CD1c-positive myeloid dendritic cell (primary cell): ENCODE measurements at regions not wholly inside any gene's neighbourhood (a gene's known extent, or its start where the extent isn't known, plus 50 kb on each side); places are given as distances from the start of the nearest gene placed in this dataset.
"Not testable (repeated sequence)": the region's sequence is repeated elsewhere in the genome, so short reads cannot be mapped to it uniquely, and the experiment has no call there.

ENCODE experiments used
- DNase-seq: peaks from one replicate; pipeline ENCODE4 v3.0.0-alpha.2; 2016; ENCODE audit errors: extremely low spot score

DNA sequence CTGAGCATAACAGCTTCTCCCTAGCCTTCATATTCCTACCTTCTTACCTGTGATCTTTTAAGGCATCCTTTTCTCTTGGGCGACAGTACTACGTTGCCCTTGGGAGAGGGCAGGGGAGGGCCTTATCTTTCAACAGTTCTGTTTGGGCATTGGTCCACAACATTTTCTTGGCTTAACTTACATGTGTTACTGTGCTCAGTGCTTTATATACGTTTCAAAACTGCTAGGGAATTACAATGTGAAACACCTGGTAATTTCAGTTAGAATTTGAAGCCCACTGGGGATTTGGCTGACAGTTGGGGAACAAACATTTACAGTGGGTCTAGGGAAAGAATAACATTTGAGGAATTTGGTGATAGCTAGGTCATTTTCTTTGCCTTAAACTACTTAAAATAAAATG, 667.1 kb downstream of the PRIM2 start:
- not testable (repeated sequence) for DNase-seq

DNA sequence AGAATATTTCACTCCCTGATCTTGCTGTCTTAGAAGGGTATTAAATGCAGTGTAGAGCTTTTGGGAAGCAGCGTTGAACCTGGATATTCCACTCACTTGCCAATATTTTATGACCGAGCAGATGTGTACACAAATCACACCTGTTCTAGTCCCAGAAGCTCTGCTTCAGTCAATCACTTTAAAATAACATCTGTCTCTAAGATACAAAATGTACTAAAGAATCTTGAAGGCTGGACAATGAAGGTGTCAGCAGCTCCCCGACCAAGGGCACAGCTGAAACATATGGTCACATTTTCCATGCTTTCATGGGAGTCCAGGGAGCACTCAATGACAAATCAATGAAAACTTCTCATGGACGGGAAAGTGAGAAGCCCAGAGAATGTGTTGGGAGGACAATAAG, 668.3 kb downstream of the PRIM2 start:
- DNase-seq = not testable (repeated sequence)

DNA sequence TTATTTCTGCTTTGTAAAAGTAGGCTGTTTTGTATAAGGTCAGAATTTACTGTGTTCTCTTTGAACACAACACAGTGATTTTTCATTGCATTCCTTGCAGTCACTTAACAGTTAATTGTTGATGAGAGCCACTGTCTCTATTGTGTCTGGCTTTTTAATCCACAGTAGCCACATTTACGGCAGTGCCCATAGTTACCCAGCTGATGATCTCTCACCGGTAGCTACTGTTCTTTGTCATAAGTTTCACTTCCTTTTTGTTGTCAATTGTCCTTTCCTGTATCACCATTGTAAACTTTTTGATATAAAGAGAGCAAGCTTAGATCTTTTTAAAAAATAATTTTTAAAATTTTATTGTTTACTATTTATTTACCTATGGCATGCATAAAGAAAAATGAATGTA, 669.2 kb downstream of the PRIM2 start:
- DNase-seq = peak; percentile 5

DNA sequence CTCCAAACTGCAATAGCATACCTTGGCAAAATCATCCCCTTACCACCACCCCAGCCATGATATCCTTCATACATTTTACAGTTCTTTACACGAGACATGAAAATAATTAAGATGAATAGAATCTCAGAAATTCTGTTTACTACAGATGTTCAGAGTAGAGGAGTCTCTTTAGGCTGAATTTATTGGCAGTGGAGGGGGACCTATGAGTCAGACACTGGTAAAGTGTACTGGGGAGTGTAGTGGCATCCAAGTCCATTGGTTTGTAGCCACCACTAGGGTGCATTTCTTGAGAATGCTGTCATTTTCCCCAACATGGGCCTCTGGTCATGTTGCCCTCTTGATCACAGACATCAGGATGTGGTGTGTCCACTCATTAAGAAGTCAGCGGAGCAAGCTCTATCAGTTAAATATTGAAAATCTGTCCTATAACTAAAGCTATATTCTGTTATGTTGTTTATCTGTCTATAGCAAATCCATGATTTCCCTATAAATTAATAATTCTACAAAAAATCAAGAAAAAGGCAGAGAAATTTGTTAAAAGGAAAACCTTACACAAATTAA, 672.2 kb downstream of the PRIM2 start:
- not testable (repeated sequence) for DNase-seq

DNA sequence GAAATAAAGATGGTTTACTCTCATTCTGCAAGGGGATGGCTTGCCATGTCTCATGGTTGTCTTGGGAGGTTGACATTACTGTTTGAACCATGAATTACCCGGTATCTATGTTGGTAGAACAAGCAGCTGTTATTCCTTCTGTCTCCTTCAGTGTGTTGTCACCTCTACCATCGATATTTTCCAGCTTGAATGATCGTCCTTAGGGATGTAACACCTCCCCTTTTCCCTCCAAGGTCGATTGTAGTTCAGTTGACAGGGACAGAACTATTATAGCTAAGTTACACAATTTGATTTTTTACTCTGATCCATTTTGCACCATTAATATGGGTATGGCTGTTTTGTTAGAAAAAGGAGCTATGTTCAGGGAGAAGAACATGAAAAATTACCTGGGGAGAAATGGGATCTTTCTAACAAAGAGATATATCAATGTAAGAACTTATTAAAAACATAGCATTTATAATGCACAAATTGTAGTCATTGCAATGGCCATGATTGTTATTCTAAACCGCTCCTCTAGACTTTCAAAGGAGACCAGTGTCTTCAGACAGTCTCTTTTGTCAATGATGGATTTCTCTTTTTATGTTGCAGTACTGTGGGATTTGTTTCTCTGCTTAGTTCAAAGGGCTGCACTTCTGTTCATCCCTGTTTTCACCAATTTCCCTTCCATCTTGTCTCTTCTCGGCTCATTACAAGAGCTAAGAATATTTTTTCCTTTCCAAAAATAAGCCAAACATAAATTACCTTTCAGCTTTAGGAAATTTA, 681.6 kb downstream of the PRIM2 start:
- not testable (repeated sequence) for DNase-seq

DNA sequence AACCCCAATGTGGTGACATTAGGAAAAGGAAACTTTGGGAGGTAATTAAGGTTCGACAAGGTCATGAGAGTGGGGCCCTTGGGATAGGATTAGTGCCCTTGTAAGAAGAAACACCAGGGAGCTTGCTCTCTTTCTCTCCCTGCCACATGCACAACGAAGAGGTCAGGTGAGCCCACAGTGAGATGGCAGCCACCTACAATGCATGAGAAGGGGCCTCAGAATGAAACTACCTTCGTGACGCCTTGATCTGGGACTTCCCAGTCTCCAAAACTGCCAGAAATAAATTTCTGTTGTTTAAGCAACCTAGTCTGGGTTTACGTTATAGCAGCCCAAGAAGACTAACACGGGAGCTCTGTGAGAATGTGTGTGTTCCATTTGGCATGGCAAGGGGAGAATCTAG, 682.8 kb downstream of the PRIM2 start:
- DNase-seq = not testable (repeated sequence)

DNA sequence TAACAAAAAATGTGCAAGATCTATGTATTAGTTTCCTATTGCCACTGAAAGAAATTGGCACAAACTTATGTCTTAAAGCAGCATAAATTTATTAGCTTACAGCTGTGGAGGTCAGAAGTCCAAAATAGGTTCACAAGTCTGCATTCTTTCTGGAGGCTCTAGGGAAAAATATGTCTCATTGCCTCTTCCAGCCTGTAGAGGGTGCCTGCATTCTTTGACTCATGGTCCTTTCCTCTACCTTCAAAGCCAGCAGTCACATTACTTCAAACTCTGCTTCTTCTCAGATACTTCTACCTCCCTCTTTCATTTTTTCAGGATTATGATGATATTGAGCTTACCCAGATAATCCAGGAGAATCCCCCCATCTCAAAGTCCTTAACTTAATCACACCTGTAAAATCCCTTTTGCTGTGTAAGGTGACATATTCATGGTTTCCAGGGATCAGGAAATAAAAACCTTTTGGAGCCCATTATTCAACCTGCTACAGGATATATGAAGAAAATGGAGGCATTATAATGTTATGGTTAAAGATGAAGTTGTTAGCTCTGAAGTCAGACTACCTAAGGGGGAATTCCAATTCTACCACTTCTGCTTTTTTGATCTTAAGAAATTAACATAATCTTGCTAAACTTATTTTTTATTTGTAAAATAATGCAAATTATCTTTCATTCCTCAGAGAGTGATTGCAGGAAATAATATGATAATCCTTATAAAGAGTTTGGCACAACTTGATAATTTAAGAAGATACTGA, 686.2 kb downstream of the PRIM2 start:
- DNase-seq = not testable (repeated sequence)

DNA sequence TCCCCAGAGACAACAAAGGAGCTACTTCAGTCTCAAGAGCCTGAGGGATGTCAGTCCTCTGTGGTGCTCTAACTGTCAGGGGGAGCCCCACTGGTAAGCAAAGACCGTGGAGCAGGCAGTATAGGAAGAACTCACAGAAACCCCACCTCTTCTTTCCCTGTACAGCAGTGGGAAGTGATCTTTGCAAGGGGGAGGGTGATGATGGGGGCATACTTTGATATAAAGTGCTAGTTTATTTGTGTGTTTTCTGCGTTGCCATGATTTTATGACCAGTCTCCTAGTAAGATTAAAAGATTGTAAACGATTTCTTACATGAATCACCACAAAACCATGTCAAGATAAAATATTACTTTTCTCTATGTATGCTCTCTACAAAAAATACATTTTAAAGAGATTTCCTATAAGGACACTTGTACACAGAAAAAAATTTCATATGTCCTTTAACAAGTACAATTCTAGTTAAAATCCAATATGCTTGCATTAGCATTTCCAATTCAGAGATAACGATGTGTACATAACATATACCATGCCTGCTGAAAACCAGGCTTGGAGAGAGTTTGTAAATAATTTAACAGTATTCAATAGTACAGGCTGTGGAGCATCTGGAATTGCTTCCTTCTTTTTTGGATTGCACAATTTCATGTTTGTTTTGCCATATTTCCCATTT, 690.0 kb downstream of the PRIM2 start:
- DNase-seq = not testable (repeated sequence)

DNA sequence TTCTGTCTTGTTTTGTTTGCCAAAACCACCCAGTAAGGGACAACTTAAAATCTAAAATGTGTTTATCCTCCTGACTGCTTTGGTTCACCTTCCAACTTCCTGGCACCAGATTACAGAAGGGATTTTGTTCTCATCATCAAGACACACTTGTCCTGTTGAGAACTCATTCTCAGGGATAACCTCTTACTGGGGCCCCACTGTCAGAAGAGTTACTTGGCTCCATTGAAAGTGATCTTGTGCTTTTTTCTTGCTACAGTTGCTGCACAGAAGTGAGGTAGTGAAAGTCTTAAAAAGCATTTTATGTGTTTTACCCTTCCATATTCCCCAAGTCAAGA, 690.5 kb downstream of the PRIM2 start:
- DNase-seq = not testable (repeated sequence)

DNA sequence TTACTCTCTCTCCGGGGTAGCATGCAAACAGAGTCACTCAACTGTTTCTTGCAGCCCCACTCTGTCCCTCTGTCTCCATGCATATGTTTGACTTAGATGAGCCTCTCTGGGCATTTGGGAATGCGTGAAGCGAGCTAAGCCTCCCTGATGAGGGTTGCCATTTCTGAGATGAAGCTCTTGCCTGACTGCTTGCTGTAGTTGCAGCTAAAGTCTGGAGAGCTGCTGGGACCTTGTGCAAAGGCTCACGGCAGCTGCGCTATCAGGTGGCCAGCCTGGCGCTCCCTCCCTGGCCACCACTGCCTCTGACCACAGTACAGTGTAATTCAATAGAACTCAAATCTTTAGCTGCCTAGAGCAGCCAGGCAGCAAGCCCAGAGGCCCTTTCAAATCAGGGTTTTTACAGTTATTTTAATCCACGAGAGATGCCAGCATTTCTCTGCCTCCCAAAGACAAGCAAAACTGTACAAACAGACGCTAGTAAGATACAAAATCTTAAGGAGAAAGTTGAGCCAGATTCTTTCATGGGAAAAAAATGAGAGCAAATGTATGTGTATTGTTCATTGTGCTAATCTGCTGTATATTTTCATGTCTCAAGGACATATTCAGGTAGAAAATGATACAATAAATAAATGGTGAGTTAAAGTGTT, 694.6 kb downstream of the PRIM2 start:
- not testable (repeated sequence) for DNase-seq

DNA sequence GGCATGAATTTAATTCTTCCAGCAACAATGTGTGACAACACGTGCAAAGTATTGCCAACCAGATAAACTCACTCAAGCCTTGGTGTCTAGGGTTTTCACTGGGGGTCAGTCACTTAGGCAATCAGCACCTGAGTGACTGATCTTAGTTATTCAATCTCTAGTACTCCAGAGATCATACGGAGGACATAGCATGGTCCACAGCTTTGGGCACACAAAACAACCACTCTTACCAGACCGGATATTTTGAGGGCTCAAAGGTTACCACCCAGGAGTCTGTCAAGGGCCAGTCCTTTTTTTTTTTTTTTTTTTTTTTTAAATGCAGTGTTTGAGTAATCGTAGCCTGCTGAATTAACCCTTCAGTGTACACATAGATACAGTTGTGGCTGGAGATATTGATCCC, 699.2 kb downstream of the PRIM2 start:
- DNase-seq = not testable (repeated sequence)

DNA sequence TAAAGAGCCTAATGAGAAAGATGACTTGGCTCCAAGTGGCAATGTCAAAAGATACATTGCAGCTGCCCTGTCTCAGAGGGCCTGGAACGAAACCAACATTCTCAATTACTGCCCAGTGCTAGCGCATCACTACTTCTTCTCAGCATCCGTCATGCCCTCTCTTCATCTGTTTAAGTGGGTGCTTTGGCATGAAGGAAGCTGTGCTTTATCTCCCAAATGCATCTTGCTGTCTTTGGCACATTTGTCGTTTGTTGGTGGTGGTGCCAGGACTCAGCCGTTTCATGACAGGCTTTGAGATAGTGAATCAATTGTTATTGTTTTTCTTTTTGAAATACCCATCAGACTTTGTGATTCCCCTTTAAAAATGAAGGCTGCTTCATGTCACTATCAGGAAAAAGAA, 710.8 kb downstream of the PRIM2 start:
- DNase-seq = not testable (repeated sequence)

DNA sequence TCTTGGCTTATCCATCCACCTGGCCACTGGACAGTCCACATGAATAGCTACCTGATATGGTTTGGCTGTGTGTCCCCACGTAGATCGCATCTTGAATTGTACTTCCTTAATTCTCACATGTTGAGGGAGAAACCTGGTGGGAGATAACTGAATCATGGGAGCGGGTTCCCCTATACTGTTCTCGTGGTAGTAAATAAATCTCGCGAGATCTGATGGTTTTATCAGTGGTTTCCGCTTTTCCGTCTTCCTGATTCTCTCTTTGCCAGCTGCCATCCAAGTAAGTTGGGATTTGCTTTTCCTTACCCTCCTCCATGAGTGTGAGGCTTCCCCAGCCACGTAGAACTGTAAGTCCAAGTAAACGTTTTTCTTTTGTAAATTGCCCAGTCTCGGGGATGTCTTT, 720.8 kb downstream of the PRIM2 start:
- not testable (repeated sequence) for DNase-seq

DNA sequence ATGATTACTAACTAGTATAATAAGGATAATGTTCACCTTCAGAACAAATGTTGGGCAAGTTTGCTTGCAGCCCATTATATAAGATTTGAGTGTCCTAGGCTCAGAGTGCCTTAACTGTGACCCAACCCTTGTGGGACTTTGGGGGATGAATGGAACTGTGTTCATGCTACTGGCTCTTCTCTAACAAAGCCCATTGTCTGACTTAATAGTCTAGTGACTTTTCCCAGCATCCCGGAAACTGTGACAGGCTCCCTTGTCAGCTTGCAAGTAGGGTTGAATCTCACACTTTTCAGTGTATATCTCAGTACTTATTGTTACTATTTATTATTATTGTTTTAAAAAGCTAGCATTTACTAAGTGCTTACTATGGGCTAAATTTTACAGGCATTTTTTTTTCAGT, 729.2 kb downstream of the PRIM2 start:
- not testable (repeated sequence) for DNase-seq

DNA sequence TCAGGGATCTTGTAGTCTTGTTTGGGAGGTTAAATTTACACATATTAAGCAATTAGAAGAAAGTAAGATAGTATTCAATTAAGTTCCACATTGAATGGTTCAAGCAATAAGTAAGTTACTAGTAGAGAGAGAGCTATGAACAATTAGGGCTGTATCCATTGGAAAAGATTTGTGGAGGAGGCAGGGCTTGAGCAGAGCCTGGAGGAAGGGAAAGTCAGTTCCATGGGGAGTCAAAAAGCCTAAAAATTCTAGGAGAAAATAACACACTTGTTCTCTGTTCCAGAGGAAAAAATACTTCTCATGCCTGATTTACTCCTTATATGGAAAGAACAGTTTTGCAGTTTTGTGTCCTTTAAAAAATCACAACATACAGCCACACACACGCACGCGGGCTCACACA, 730.0 kb downstream of the PRIM2 start:
- not testable (repeated sequence) for DNase-seq

DNA sequence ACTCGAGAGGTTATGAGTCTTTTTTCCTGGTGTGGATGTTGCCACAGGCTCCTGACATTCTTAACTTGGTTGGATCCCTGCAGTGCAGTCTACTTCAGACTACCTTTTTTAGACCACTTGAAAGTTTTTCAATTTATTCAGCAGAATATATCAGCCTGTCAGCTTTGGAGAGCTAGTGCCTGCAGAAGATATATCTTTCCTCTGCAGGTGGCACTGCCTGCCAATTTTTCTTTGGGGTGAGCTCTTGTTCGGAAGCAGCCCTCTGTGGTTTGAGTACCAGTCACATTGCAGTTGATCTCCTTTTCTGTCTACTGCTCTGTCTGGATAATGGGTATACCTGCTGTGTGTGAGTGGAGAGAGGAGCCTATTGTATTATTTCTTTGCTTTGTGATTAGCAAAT, 730.4 kb downstream of the PRIM2 start:
- DNase-seq = not testable (repeated sequence)

DNA sequence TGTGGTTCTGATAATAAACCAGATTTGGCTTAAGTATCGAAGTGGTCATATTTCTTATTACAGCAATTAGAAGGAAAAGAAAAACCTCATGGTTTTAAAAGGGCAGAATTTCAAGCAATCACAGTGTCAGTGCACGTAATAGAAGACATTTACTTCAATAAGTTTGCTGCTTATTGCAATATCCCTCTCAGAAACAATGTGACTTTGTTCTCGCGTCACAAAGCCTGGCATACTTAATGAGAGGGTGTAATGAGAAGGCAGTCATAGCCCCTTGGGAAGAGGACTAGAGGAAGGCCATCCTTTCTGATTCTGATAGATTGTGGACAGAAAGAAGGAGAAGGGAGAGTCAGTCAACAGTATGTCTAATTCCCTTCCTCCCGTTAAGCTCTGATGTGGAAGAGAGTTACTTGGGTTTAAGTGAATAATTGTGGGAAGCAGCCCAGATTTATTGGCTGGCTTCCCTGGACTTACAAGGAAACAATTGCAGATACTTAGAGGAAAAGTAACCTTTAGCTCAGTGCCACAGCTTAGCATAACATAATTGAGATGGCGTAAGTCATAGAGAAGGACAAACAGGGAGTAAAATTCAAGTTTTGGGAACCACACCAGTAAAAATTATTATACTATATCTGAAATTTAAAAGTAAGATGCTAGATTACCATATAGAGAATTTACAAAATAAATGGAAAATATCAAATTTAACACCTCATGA, 738.2 kb downstream of the PRIM2 start:
- DNase-seq = not testable (repeated sequence)

DNA sequence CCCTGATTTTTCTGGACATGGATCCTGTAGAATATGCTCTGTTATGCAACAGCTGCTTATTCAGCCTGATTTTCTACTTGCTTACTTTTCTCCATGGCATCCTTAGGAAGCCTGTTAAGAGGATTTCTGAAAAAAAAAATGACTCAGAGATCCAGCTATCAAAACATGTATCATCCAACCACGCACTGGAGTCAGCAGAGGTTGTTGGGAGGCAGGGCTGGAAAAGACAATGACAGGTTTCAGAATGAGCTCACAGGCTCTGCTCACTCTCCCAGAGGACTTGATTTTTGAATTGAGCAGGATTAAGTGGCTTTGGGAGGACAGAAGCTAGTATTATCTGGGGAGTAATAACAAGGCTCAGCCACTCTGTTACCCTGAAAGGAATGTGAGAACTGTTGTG, 742.3 kb downstream of the PRIM2 start:
- not testable (repeated sequence) for DNase-seq

DNA sequence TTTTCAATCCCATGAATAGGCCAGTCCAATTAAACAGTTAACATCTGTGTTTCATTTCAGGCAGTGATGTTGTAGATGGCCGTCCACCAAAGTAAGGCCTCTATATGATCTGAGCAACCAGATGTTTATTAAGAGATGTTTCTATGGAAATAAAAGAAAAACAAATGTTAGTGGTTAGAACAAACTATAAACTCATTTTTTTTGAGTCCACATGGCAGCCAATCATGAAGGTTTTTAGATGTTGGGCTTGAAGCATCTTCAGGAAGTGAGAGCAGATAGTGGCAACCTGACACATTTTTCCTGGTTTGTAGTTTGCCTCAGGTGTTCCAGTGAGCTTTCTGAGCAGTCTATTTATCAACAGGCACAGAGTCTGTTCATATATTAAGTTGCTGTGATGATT, 746.1 kb downstream of the PRIM2 start:
- not testable (repeated sequence) for DNase-seq

DNA sequence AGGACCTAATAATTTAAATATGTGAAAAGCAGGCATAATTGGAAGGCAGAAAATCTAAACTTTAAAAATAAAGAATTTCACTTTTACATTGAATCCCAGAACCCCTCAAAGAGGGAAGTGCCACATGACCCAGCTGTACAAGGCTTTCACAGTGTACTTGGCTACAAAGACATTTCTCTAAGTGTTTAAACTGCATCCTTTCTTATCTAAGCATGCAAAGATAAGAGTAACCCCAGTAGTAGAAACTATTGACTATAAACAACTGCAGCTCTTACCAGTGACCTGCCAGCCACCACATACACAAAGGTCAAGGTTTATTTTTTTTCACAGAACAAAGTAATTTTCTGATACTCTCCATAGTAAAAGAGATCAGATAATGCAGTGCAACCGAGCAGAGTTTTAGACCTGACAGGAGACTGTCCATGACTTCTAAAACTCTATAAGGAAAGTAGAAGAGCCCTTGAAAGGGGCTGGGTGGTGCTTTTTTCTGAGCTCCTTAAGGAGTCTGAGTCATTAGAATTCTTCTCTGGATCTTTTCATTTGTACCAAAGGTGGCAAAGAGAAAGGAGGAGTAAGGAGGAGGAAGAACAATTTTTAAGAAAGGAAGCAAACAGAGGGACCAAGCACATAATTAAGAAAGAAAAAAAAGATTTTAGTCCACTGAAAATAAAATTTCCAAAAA, 750.6 kb downstream of the PRIM2 start:
- not testable (repeated sequence) for DNase-seq

DNA sequence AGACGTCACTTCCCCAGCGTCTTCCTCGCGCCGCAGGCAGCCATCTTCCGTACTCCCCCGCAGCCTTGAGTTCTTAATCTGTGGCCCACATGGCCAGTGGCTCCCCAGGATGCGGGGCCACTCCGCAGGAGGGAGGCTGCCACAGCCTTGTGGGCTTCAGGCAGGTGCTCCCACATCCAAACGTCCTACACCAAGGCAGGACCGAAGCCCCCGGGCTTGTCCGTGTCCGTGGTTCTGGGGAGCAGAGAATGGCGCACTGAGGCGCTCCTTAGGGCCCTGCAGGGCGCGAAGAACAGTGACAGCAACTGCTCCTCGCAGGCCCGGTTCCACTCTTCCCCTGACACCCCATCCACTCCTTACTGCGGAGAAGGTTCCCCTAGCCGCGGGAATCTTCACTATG, 755.8 kb downstream of the PRIM2 start:
- DNase-seq = no peak
